Liver (tissue), 3 donors: ENCODE measurements at regions not wholly inside any gene's neighbourhood (a gene's known extent, or its start where the extent isn't known, plus 50 kb on each side); places are given as distances from the start of the nearest gene placed in this dataset.

Source experiments
- CTCF ChIP-seq: fragments of 150-350 bp; IDR thresholded peaks from 2 replicates; pipeline ENCODE4 v1.5.1; 2017; ENCODE audit warnings: improper control_type of control experiment, low read depth, low read length; ENCODE audit not compliant: missing input control
- FOXA1 ChIP-seq: IDR thresholded peaks from 2 replicates; pipeline ENCODE4 v1.6.1; 2016; ENCODE audit warnings: antibody characterized with exemption
- HNF4A ChIP-seq, 2 donors: conservative IDR thresholded peaks; 2 replicates each; pipeline ENCODE4 v1.6.1; 2016; ENCODE audit warnings: antibody characterized with exemption in 2 of 2, mild to moderate bottlenecking in 2 of 2
- JUND ChIP-seq, 2 donors: IDR thresholded peaks; 2 replicates each; pipeline ENCODE4 v1.6.1; 2016; ENCODE audit warnings: antibody characterized with exemption in 2 of 2
- RAD21 ChIP-seq, 2 donors: IDR thresholded peaks; 2 replicates each; pipeline ENCODE4 v1.6.1; 2016; ENCODE audit warnings: antibody characterized with exemption in 2 of 2, mild to moderate bottlenecking in 2 of 2
- SP1 ChIP-seq: IDR thresholded peaks from 2 replicates; pipeline ENCODE4 v1.6.1; 2018; ENCODE audit warnings: antibody characterized with exemption, mild to moderate bottlenecking
- TAF1 ChIP-seq: conservative IDR thresholded peaks from 2 replicates; pipeline ENCODE4 v1.6.1; 2016; ENCODE audit warnings: antibody characterized with exemption, mild to moderate bottlenecking
- YY1 ChIP-seq: IDR thresholded peaks from 2 replicates; pipeline ENCODE4 v1.6.1; 2016; ENCODE audit warnings: antibody characterized with exemption, mild to moderate bottlenecking
- ZBTB33 ChIP-seq: IDR thresholded peaks from 2 replicates; pipeline ENCODE4 v1.6.1; 2016; ENCODE audit warnings: antibody characterized with exemption
- TF ChIP-seq, protein P1 (sequence below): IDR thresholded peaks from 2 replicates; pipeline ENCODE4 v1.6.1; 2016; ENCODE audit warnings: antibody characterized with exemption, mild to moderate bottlenecking
- donor health status: healthy.
- donor health status: healthy.

DNA sequence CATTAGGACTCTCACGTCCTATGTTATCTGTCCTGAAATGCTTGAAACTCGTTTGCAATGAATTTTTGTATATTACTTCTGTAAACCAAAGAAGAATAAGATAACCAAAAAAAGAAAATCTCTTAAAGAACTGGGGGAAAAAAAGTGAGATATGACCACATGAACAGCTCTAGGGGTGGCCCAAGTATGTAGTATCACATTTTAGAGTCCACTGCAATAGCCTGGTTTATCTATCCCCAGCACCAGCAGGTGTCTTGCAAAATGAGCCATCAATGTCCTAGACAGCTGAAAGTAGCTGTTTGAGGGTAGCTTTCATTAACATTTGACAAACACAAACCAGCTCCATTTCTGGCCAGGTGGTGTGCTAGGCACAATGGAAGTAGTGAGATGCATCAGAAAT lies 102.8 kb downstream of the PXDC1 start:
- TF ChIP-seq CTCF (no peak), RAD21 (IDR thresholded peaks at IDR 0.05) (no peak), HNF4A (conservative IDR thresholded peaks at IDR 0.05) (no peak), YY1 (no peak), FOXA1 (no peak), JUND (IDR thresholded peaks at IDR 0.05) (no peak), TAF1 (no peak), SP1 (no peak), ZBTB33 (no peak)
- TF ChIP-seq, protein P1, sequence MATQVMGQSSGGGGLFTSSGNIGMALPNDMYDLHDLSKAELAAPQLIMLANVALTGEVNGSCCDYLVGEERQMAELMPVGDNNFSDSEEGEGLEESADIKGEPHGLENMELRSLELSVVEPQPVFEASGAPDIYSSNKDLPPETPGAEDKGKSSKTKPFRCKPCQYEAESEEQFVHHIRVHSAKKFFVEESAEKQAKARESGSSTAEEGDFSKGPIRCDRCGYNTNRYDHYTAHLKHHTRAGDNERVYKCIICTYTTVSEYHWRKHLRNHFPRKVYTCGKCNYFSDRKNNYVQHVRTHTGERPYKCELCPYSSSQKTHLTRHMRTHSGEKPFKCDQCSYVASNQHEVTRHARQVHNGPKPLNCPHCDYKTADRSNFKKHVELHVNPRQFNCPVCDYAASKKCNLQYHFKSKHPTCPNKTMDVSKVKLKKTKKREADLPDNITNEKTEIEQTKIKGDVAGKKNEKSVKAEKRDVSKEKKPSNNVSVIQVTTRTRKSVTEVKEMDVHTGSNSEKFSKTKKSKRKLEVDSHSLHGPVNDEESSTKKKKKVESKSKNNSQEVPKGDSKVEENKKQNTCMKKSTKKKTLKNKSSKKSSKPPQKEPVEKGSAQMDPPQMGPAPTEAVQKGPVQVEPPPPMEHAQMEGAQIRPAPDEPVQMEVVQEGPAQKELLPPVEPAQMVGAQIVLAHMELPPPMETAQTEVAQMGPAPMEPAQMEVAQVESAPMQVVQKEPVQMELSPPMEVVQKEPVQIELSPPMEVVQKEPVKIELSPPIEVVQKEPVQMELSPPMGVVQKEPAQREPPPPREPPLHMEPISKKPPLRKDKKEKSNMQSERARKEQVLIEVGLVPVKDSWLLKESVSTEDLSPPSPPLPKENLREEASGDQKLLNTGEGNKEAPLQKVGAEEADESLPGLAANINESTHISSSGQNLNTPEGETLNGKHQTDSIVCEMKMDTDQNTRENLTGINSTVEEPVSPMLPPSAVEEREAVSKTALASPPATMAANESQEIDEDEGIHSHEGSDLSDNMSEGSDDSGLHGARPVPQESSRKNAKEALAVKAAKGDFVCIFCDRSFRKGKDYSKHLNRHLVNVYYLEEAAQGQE: no peak
